Spleen (tissue), 7 donors: ENCODE measurements at regions not wholly inside any gene's neighbourhood (a gene's known extent, or its start where the extent isn't known, plus 50 kb on each side); places are given as distances from the start of the nearest gene placed in this dataset.

Source experiments
- CTCF ChIP-seq, 11 experiments: fragments of 200-600 bp in 7 of 11; fragments of 450-650 bp in 4 of 11; sonication (generic) in 4 of 11; IDR thresholded peaks in 8 of 11; conservative IDR thresholded peaks in 3 of 11; 1 replicate in 7 of 11; 2 replicates in 4 of 11; pipeline versions ENCODE4 v1.4.0 to v1.8.0; 2016 to 2021; ENCODE audit warnings: antibody characterized with exemption in 11 of 11, inconsistent platforms in 4 of 11, mild to moderate bottlenecking in 1 of 11
- POLR2A ChIP-seq, 3 donors: fragments of 450-650 bp; IDR thresholded peaks; one replicate each; pipeline ENCODE4 v1.5.1; 2017; ENCODE audit warnings: antibody characterized with exemption in 3 of 3, mild to moderate bottlenecking in 1 of 3
- POLR2AphosphoS5 ChIP-seq, 3 donors: sonication (generic); formaldehyde crosslinking; IDR thresholded peaks; one replicate each; pipeline ENCODE4 v1.5.1; 2017; ENCODE audit warnings: antibody characterized with exemption in 3 of 3
- donor health status: DM: no; HTN: no; CAD: no; lungs with moderate emphysema.
- donor health status: DM: no; HTN: no; CAD: no.
- donor health status: DM: no; HTN: no; CAD: no.

- no peak for TF ChIP-seq CTCF (IDR thresholded peaks at IDR 0.05 in 8 of 11, conservative IDR thresholded peaks at IDR 0.05 in 3 of 11)
- no peak for TF ChIP-seq POLR2A (IDR thresholded peaks at IDR 0.05)
- TF ChIP-seq POLR2AphosphoS5 (IDR thresholded peaks at IDR 0.05) = no peak
Observed at GRCh38 chr7:39761449-39761848, 138.1 kb downstream of the RALA start.
